Loucy (cell line): ENCODE measurements at regions not wholly inside any gene's neighbourhood (a gene's known extent, or its start where the extent isn't known, plus 50 kb on each side); places are given as distances from the start of the nearest gene placed in this dataset.

ENCODE experiments used
- CTCF ChIP-seq: fragments of 200-600 bp; sonication (generic); conservative IDR thresholded peaks from 2 replicates; pipeline ENCODE4 v1.5.1; 2014; ENCODE audit warnings: mild to moderate bottlenecking, antibody characterized with exemption, low read length
- EZH2phosphoT487 ChIP-seq: fragments of 200-600 bp; IDR thresholded peaks from 2 replicates; pipeline ENCODE4 v1.6.1; 2018; ENCODE audit warnings: antibody characterized with exemption, mild to moderate bottlenecking, moderate library complexity, borderline replicate concordance

GRCh38 chr15:87547470-87548181, 708.9 kb downstream of the NTRK3 start:
- TF ChIP-seq CTCF (no peak), EZH2phosphoT487 (no peak)
